KOPT-K1 (cell line): ENCODE measurements at regions not wholly inside any gene's neighbourhood (a gene's known extent, or its start where the extent isn't known, plus 50 kb on each side); places are given as distances from the start of the nearest gene placed in this dataset.

Experiments
- H3K27ac ChIP-seq: fragments of 200-600 bp; sonication (generic); 2 replicates; pipeline ENCODE4 v1.5.1; 2016; ENCODE audit warnings: antibody characterized with exemption, mild to moderate bottlenecking, low read depth, low read length; ENCODE audit not compliant: poor library complexity, severe bottlenecking
- H3K36me3 ChIP-seq: fragments of 200-600 bp; sonication (generic); 2 replicates; pipeline ENCODE4 v1.5.1; 2017; ENCODE audit warnings: antibody characterized with exemption, mild to moderate bottlenecking, low read length, moderate library complexity; ENCODE audit not compliant: insufficient read depth
- H3K9me3 ChIP-seq: fragments of 200-600 bp; sonication (generic); 2 replicates; pipeline ENCODE4 v1.5.1; 2017; ENCODE audit warnings: antibody characterized with exemption, low read length, mild to moderate bottlenecking; ENCODE audit not compliant: insufficient read depth, poor library complexity, severe bottlenecking

GRCh38 chr1:116819081-116819480 lies 64.9 kb downstream of the CD2 start:
- H3K36me3 ChIP-seq: no peaks in the 10 kb centered on the region
- H3K9me3 ChIP-seq: peaks cover under 1% of the 10 kb centered on the region
- peak overlapping the region; percentile 1 for H3K27ac ChIP-seq

GRCh38 chr1:116820369-116820768 lies 66.1 kb downstream of the CD2 start:
- Histone ChIP-seq H3K9me3 (no peaks in the 10 kb centered on the region), H3K27ac (no peak overlapping the region), H3K36me3 (no peaks in the 10 kb centered on the region)

GRCh38 chr1:116821763-116822162 lies 67.5 kb downstream of the CD2 start:
- H3K9me3 ChIP-seq: no peaks in the 10 kb centered on the region
- no peak overlapping the region for H3K27ac ChIP-seq
- no peaks in the 10 kb centered on the region for H3K36me3 ChIP-seq

GRCh38 chr1:116824631-116825206 lies 70.5 kb downstream of the CD2 start:
- Histone ChIP-seq H3K9me3 (no peaks in the 10 kb centered on the region), H3K36me3 (no peaks in the 10 kb centered on the region), H3K27ac (no peak overlapping the region)

DNA sequence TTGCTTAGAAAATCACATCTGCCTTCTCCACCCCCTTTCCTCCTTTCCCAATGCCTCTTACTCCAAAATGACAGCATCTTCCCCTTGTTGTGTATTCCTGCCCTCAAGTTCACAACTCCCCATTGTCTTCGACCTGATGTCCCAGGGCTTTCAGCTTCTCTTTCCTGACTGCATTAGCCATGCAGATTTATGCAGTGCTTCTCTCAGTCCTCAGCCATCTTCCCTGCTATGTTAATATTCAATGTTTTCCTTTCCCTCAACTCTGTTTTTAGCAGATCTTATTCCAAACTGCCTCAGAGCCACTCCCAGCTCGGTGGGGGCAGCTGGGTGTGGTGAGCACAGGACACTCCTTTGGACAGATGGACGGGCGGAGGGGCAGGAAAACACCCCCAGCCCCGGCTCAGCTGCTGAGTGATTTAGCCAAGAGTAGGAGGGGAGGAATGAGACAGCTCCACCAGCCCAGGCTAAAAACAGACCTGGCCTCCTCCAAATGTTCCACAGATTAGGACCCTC lies 71.0 kb downstream of the CD2 start:
- no peaks in the 10 kb centered on the region for H3K36me3 ChIP-seq
- no peaks in the 10 kb centered on the region for H3K9me3 ChIP-seq
- H3K27ac ChIP-seq: no peak overlapping the region

DNA sequence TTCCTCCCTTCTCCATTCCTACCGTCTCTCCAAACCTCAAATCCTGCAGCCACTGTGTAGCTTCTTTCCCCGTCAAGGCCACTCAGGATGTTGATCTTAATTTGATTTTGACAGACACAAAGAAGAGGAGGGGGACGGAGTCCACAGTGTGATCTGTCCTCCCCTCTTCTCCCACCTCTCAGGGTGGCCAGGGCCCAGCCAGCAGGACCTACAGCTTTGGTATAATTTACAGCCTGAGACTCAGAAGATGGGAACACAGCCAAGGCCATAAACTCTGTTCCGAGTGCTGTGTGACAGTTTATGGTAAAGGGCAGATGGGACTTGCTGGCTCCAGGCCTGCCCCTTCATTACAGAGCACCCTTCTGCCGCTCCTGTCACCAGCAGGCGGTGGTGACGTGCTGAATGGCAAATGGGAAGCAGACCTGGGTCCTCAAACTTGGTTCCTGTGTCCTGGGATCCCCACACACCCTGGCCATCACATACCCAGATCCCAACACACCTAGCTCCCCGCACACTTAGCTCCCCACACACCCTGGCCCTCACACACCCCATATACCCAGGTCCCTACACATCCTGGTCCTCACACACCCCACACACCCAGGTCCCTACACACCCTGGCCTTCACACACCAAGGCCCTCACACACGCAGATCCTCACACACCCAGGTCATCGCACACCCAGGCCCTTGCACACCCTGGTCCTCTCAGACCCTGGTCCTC lies 71.6 kb downstream of the CD2 start:
- peak overlapping the region; percentile 65 for H3K27ac ChIP-seq
- no peaks in the 10 kb centered on the region for H3K9me3 ChIP-seq
- no peaks in the 10 kb centered on the region for H3K36me3 ChIP-seq

DNA sequence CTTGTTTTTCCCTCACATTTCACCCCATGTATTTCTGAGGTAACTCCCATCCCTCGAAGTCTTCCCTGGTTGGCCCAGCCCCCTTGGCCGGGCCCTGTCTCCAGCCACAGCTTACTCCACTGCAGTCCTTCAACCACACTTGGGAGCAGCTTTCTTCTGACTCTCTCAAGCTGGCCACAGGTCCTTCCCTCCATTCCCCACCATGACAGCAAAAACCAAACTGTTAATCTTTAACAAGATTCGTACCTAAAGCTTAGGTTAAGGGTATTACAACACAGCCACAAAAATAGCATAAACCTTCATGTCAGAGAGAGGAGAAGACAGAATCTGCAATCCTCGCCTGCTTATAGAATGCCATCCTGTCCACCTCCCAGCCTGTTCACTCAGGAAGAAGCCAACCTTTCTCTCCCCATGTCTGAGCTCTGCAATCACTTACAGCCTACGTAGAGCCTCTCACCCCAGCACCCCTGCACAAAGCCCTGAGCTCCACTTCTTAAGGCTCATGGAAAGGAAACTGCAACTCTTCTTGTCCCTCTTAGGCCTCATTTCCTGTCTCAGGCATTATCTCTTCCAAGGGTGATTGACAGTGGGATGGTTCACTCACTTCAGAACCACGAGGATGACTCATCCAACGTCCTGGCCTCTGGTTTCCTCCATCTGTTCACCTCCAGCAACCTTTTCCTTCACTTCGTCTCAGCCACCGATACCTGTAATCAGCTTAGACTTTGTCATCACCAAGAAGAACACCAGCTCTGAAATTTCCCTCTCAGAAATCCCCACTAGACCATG lies 72.8 kb downstream of the CD2 start:
- Histone ChIP-seq H3K27ac (peak overlapping the region; percentile 65), H3K9me3 (no peaks in the 10 kb centered on the region), H3K36me3 (no peaks in the 10 kb centered on the region)

DNA sequence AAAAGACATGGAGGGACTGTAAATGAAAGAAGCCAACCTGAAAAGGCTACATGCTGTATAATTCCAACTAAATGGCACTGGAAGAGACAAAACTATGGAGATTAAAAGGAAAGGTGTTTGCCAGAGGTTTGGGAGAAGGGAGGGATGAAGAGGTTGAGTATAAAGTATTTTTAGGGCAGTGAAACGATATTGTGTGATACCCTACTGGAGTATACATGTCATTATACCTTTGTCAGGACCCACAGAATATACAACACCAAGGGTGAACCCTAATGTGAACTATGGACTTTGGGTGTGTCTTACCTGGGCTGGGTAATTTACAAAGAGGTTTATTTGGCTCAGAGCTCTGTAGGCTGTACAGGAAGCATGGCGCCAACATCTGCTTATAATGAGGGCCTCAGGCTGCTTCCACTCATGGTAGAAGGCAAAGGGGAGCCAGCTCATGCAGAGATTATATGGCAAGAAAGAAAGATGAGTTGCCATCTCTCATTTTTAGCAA lies 73.4 kb downstream of the CD2 start:
- Histone ChIP-seq H3K9me3 (no peaks in the 10 kb centered on the region), H3K36me3 (no peaks in the 10 kb centered on the region), H3K27ac (peak overlapping the region; percentile 65)

DNA sequence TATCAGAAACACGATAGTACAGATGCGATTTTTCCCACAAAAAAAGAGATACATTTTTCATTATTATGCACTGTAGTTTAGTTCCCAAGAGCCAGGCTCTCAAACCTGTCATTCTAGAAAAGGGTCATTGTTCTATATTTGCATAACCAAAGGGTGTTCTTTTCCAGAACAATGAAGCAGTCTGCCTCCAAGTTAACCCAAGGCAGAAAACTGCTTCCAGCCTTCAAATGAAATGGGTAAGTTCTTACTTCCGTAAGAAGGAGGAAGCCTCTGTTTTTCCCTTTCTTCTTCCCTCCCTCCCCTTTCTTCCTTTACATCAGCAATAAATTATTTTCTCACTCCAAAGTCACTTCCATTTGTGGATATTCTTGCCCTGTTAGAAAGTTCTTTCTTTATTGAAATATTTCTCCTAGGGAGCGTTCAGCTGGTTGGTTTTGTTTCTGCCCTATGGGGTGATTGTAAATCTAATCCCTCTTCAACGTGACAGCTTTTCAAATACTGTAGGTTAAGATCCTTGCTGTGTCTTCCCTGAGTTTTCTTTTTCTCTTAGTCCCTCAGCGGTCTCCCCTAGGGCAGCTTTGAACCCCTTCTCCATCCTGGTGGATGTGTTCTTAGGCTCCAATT lies 77.3 kb upstream of the PTGFRN start:
- no peaks in the 10 kb centered on the region for H3K36me3 ChIP-seq
- H3K27ac ChIP-seq: no peak overlapping the region
- H3K9me3 ChIP-seq: no peaks in the 10 kb centered on the region

DNA sequence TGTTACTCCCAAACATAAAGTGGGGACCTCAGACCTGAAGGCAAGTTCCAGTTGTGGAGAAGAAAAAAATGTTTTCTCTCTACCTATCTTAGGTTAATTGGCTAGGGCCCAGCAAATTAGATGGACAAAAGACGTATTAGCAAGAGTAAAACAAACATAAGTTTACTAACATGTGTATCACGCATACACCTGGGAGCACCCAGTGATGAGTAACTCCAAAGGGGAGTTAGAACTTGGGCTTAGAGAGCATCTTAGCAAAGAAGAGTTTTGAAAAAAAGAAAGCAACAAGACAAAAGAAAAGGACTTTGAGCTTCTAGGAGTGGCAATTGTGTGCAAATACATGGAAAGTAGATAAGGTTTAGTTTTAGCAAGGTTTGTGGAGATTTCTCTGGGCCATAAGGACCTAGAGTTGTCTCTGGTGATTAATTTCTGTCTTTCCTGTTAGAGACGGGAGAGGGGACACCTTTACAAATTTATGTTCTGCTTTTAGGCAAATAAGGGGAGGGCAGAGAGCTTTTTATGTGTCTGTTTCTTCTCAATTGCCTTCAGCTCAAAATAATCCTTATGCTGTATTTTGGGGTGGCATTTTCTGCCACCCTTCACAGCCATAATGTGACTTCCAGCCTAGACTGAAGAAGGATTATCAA lies 76.7 kb upstream of the PTGFRN start:
- H3K36me3 ChIP-seq: no peaks in the 10 kb centered on the region
- H3K9me3 ChIP-seq: no peaks in the 10 kb centered on the region
- no peak overlapping the region for H3K27ac ChIP-seq

- Histone ChIP-seq H3K9me3 (no peaks in the 10 kb centered on the region), H3K27ac (no peak overlapping the region), H3K36me3 (no peaks in the 10 kb centered on the region)
These were observed 76.0 kb upstream of the PTGFRN start for GRCh38 chr1:116833718-116834117.

- no peaks in the 10 kb centered on the region for H3K9me3 ChIP-seq
- no peak overlapping the region for H3K27ac ChIP-seq
These were observed 75.1 kb upstream of the PTGFRN start for GRCh38 chr1:116834595-116834994.

DNA sequence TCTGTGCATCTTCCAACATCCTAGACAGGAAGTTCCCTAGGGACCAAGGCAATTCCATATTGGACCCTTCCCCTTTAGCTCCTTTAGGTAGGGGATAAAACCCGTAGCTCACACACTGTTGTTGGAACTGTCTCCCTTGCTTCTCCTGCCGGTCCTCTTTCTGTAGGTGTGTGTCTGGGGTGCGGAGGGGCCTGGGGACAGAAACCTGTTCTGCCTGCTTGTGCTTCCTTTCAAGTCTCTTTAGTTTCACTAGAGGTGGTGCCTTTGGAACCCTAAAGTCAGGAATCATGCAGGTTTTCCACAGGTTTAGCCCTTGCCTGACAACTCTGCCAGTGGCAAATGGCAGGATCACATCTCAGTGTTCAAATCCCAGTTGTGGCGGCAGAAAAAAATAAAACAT lies 74.6 kb upstream of the PTGFRN start:
- Histone ChIP-seq H3K36me3 (no peaks in the 10 kb centered on the region), H3K9me3 (no peaks in the 10 kb centered on the region), H3K27ac (no peak overlapping the region)

More at GRCh38 chr1:116834595-116834994, 75.1 kb upstream of the PTGFRN start:
- no peaks in the 10 kb centered on the region for H3K36me3 ChIP-seq

GRCh38 chr1:116836099-116836498 lies 73.6 kb upstream of the PTGFRN start:
- Histone ChIP-seq H3K27ac (no peak overlapping the region), H3K36me3 (no peaks in the 10 kb centered on the region), H3K9me3 (no peaks in the 10 kb centered on the region)
